ENCODE measurements at regions not wholly inside any gene's neighbourhood (a gene's known extent, or its start where the extent isn't known, plus 50 kb on each side); places are given as distances from the start of the nearest gene placed in this dataset.

GRCh38 chr18:41879256-41879655 lies 75.8 kb upstream of the PIK3C3 start:
- no peak overlapping the region for H3K27ac ChIP-seq
- no peaks in the 10 kb centered on the region for H3K4me1 ChIP-seq (ENCODE audit: control insufficient read depth in 1 of 2, low read depth in 2 of 2)
- no peak for ATAC-seq (ENCODE audit: insufficient number of reproducible peaks, low FRiP score, low read depth)
- H3K9me3 ChIP-seq: no peaks in the 10 kb centered on the region
- H3K27me3 ChIP-seq (replicated peaks; ENCODE audit: insufficient read depth): no peaks in the 10 kb centered on the region
- DNase-seq (ENCODE audit: low spot score): no peak
- H3K4me3 ChIP-seq: no peak overlapping the region
- TF ChIP-seq CTCF (IDR thresholded peaks at IDR 0.05): no peak
- H3K36me3 ChIP-seq: no peaks in the 10 kb centered on the region

- Histone ChIP-seq H3K27ac (no peak overlapping the region), H3K4me3 (no peak overlapping the region), H3K36me3 (no peaks in the 10 kb centered on the region), H3K27me3 (replicated peaks; ENCODE audit: insufficient read depth) (no peaks in the 10 kb centered on the region), H3K9me3 (no peaks in the 10 kb centered on the region), H3K4me1 (ENCODE audit: control insufficient read depth in 1 of 2, low read depth in 2 of 2) (no peaks in the 10 kb centered on the region)
- no peak for DNase-seq (ENCODE audit: low spot score)
- no peak for ATAC-seq (ENCODE audit: insufficient number of reproducible peaks, low FRiP score, low read depth)
- no peak for TF ChIP-seq CTCF (IDR thresholded peaks at IDR 0.05)
Observed at GRCh38 chr18:41875094-41875780, 79.8 kb upstream of the PIK3C3 start.

GRCh38 chr18:41873730-41874129 lies 81.3 kb upstream of the PIK3C3 start:
- Histone ChIP-seq H3K9me3 (no peaks in the 10 kb centered on the region), H3K4me1 (ENCODE audit: control insufficient read depth in 1 of 2, low read depth in 2 of 2) (no peaks in the 10 kb centered on the region), H3K4me3 (no peak overlapping the region), H3K27me3 (replicated peaks; ENCODE audit: insufficient read depth) (no peaks in the 10 kb centered on the region), H3K27ac (no peak overlapping the region), H3K36me3 (no peaks in the 10 kb centered on the region)
- no peak for DNase-seq (ENCODE audit: low spot score)
- ATAC-seq (ENCODE audit: insufficient number of reproducible peaks, low FRiP score, low read depth): no peak
- no peak for TF ChIP-seq CTCF (IDR thresholded peaks at IDR 0.05)

- Histone ChIP-seq H3K4me3 (no peak overlapping the region), H3K36me3 (no peaks in the 10 kb centered on the region), H3K9me3 (no peaks in the 10 kb centered on the region), H3K27me3 (replicated peaks; ENCODE audit: insufficient read depth) (no peaks in the 10 kb centered on the region), H3K4me1 (ENCODE audit: control insufficient read depth in 1 of 2, low read depth in 2 of 2) (no peaks in the 10 kb centered on the region), H3K27ac (no peak overlapping the region)
- TF ChIP-seq CTCF (IDR thresholded peaks at IDR 0.05): no peak
- ATAC-seq (ENCODE audit: insufficient number of reproducible peaks, low FRiP score, low read depth) (no peak), DNase-seq (ENCODE audit: low spot score) (no peak)
Observed at GRCh38 chr18:41872206-41872605, 82.8 kb upstream of the PIK3C3 start.

GRCh38 chr18:41871229-41872000 lies 83.6 kb upstream of the PIK3C3 start:
- Histone ChIP-seq H3K4me1 (ENCODE audit: control insufficient read depth in 1 of 2, low read depth in 2 of 2) (no peaks in the 10 kb centered on the region), H3K4me3 (no peak overlapping the region), H3K9me3 (no peaks in the 10 kb centered on the region), H3K27ac (no peak overlapping the region), H3K27me3 (replicated peaks; ENCODE audit: insufficient read depth) (no peaks in the 10 kb centered on the region), H3K36me3 (no peaks in the 10 kb centered on the region)
- DNase-seq (ENCODE audit: low spot score): no peak
- no peak for ATAC-seq (ENCODE audit: insufficient number of reproducible peaks, low FRiP score, low read depth)
- no peak for TF ChIP-seq CTCF (IDR thresholded peaks at IDR 0.05)
